ENCODE measurements at regions not wholly inside any gene's neighbourhood (a gene's known extent, or its start where the extent isn't known, plus 50 kb on each side); places are given as distances from the start of the nearest gene placed in this dataset.

DNA sequence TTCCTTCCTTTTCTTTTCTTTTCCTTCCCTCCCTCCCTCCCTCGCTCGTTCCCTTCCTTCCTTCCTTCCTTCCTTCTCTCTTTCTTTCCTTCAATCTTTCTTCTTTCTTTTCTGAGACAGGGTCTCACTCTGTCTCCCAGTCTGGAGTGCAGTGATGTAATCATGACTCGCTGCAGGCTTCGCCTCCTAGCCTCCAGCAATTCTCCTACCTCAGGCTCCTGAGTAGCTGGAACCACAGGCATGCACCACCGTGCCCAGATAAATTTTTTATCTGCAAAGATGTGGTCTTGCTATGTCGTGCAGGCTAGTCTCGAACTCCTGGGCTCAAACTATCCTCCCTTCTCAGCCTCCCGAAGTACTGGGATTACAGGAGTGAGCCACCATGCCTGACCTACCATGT, 81.4 kb downstream of the SPATA31C2 start:
- ChIA-PET CTCF (ENCODE audit: partially characterized antibody) (no interaction called here), POLR2A (ENCODE audit: partially characterized antibody) (no interaction called here)
- Histone ChIP-seq H4K8ac (ENCODE audit: extremely low read depth, insufficient read depth, low read length) (no peak overlapping the region), H2AFZ (ENCODE audit: low read length) (no peak overlapping the region), H4K91ac (replicated peaks; ENCODE audit: insufficient read length, low read length) (no peak overlapping the region), H3K23me2 (ENCODE audit: low read depth, low read length) (no peaks in the 10 kb centered on the region), H3K4ac (replicated peaks; ENCODE audit: insufficient read length, low read depth, low read length) (no peak overlapping the region), H3K56ac (replicated peaks; ENCODE audit: insufficient read length, low read depth, low read length) (no peak overlapping the region), H3K27ac (ENCODE audit: low read depth, low read length) (no peak overlapping the region), H2BK20ac (ENCODE audit: low read length) (no peak overlapping the region), H3K4me3 (ENCODE audit: extremely low read depth in 1 of 4, insufficient read depth in 2 of 4, low read depth in 3 of 4, low read length in 4 of 4) (no peak overlapping the region), H3K18ac (ENCODE audit: extremely low read depth, low read length) (no peak overlapping the region), H3K14ac (ENCODE audit: insufficient read length) (no peak overlapping the region), H4K5ac (ENCODE audit: insufficient read length, low read depth, low read length) (no peak overlapping the region), H3K4me2 (ENCODE audit: insufficient read depth in 1 of 2, low read depth in 2 of 2, low read length in 2 of 2) (no peak overlapping the region), H3K36me3 (ENCODE audit: control insufficient read depth in 2 of 4, insufficient read depth in 4 of 4, low read length in 3 of 4) (no peaks in the 10 kb centered on the region), H2BK5ac (ENCODE audit: low read depth, low read length) (no peak overlapping the region), H2AK5ac (ENCODE audit: low read depth, low read length) (no peak overlapping the region), H3K79me1 (ENCODE audit: low read depth, low read length) (no peaks in the 10 kb centered on the region), H2BK15ac (ENCODE audit: low read length) (no peak overlapping the region), H4K20me1 (replicated peaks in 1 of 2; ENCODE audit: control insufficient read depth in 1 of 2, insufficient read depth in 2 of 2, low read length in 2 of 2) (no peaks in the 10 kb centered on the region), H3K9ac (replicated peaks in 1 of 4; ENCODE audit: extremely low read depth in 1 of 4, low read depth in 3 of 4, low read length in 3 of 4) (no peak overlapping the region), H2BK120ac (replicated peaks; ENCODE audit: low read depth, low read length) (no peak overlapping the region), H3K4me1 (replicated peaks in 1 of 4; ENCODE audit: control insufficient read depth in 3 of 4, insufficient read depth in 4 of 4, low read length in 3 of 4) (peaks cover 0 to 2% (median 0%) of the 10 kb centered on the region in 4 experiments; a peak in 1 of 7 replicates), H3K23ac (ENCODE audit: insufficient read length) (no peak overlapping the region), H3K27me3 (replicated peaks in 1 of 4; ENCODE audit: control insufficient read depth in 3 of 4, extremely low read depth in 1 of 4, insufficient read depth in 3 of 4, low read length in 3 of 4) (no peaks in the 10 kb centered on the region), H2BK12ac (ENCODE audit: low read depth, low read length) (no peak overlapping the region), H3K9me3 (ENCODE audit: insufficient read depth in 2 of 2, low read depth in 1 of 2, low read length in 1 of 2) (no peaks in the 10 kb centered on the region), H3K79me2 (ENCODE audit: control insufficient read depth in 1 of 2, insufficient read depth in 2 of 2, low read length in 2 of 2) (no peaks in the 10 kb centered on the region)
- DNase-seq (ENCODE audit: low read depth in 1 of 2, low spot score in 2 of 2) (no peak), FAIRE-seq (no peak)
- no peak for TF ChIP-seq RFX5 (IDR thresholded peaks at IDR 0.05; ENCODE audit: borderline replicate concordance, low read depth, low read length)
- 76 to 100% methylated on average over 2 to 7 of the region's 8 CpGs for WGBS, 2 experiments (ENCODE audit: extremely low coverage in 1 of 2, insufficient coverage in 1 of 2, insufficient read length in 1 of 2, insufficient replicate concordance in 2 of 2, low coverage in 1 of 2, low lambda C conversion rate in 2 of 2, missing lambda C conversion rate in 1 of 2)
